GM12801 (cell line): ENCODE measurements at regions not wholly inside any gene's neighbourhood (a gene's known extent, or its start where the extent isn't known, plus 50 kb on each side); places are given as distances from the start of the nearest gene placed in this dataset.

ENCODE experiments used
- CTCF ChIP-seq: IDR thresholded peaks from one replicate; pipeline ENCODE4 v1.5.1; 2011; ENCODE audit warnings: control low read depth; ENCODE audit not compliant: insufficient read length; ENCODE audit errors: extremely low read depth

DNA sequence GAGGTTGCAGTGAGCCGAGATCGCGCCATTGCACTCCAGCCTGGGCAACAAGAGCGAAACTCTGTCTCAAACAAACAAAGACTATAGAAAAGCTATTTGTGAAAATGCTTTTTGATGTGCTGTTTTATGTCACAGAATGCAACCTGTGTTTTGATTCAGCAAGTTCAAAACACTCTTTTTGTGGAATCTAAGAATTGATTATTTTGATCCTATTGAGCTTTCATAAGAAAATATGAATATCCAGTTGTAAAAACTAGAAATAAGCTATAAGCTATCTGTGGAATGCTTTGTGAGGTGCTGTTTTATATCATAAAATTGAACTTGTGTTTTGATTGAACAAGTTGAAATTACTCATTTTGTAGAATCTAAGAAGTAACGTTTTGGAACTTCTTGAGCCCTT, 110.7 kb upstream of the VPREB1 start:
- TF ChIP-seq CTCF, result no peak

GRCh38 chr22:22130953-22131608, 113.5 kb upstream of the VPREB1 start:
- no peak for TF ChIP-seq CTCF

- TF ChIP-seq CTCF, result no peak
Measured at GRCh38 chr22:22129387-22129786, 115.2 kb upstream of the VPREB1 start.

DNA sequence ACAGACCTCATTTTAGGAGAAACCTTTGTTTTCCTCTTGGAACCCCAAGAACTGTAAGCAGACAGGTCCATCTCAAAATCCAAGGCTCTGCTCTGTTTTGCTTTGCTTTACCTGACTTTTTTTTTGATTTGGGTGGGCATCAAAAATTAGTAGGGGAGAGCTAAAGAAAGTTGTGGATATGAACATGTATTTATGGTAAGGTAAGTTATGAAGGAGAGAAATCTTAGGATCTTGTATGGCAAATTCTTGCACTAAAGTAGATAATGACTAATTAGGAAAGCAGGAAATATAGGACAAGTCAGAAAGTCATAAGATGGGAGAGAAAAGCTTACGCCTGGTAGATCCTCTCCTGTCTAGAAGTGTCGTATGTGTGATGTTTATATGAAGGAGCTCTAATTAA, 116.1 kb upstream of the VPREB1 start:
- TF ChIP-seq CTCF, result no peak

DNA sequence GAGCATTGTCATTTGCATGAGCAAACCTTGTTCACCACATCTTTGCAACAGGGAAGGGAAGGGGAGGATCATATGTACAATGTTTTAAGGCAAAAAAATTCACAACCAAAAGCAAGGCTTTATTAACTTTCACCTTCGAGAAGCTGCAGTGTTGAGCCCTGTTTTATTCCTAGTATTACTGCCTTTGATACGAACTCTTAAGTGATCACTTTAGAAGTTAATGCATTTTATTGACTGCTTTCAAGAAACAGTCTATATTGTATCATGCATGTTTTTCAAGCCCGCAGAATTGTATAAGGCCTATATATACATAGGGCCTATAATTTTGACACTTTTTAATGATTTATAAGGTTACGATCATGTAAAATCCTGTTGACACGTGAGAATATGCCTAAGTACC, 117.5 kb upstream of the VPREB1 start:
- no peak for TF ChIP-seq CTCF

DNA sequence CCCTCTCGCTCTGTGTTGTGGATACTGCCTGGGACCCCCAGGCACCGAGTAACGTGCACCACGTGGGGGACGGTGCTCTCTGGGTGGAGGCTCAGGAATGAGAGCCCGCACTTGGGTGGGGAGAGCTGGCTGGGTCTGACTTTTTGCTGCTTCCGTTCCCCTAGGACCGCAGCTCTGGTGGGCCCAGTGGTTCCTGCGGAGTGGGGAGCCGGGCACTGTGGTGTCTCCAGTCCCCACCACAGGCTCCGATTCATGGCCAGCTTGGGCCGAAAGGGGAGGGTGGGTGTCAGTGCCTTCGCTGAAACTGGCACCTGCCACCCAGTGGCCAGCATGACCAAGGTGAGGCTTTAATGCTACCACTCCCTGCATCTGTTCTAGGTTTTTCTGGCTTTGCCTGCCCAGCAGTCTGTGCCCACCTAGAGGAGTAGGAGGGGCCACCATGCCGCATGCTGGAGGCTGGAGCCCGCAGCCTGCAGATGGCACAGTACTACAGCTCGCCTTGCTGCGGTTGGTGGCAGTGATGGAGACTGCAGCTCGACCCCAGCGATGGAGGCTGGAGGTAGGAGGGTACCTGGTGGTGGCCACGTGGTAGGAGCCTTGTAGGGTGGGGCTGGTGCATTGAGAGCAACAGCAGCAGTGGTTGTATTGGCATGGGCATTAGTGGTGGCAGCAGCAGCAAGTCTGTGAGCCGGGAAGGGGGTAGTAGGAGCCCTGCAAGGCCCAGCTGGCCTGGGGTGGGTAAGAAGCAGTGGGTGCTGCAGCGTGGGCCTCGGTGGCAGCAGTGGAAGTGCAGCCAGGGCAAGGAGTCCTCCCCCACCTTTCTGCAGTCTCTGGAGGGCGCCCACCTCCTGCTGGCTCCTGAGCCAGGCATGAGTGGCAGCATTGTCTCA, 118.8 kb upstream of the VPREB1 start:
- no peak for TF ChIP-seq CTCF

DNA sequence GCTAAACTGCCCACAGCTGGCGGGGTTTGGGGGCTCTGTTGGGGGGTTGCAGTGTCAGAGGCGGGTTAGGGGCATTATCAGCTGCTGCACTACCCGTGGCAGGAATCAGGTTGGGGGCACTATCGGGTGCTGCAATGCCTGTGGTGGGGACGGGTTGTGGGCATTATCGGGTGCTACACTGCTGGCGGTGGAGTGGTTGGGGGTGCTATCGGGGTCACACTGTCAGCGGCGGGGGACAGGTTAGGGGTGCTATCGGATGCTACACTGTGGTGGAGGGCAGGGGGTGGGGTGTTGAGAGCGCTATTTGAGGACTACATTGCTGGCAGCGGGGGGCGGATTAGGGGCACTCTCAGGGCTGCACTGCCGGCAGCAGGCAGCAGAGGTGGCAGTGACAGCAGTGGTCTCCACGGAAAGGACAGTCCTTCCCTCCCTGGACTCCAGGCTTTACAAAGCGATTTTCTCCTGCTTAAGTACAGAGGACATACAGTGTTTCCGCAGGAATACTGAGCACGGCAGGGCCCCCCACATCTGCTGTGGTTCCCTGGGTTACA, 119.5 kb upstream of the VPREB1 start:
- no peak for TF ChIP-seq CTCF
